Upper lobe of left lung (tissue), 4 donors: ENCODE measurements at regions not wholly inside any gene's neighbourhood (a gene's known extent, or its start where the extent isn't known, plus 50 kb on each side); places are given as distances from the start of the nearest gene placed in this dataset.

Source experiments
- POLR2A ChIP-seq, 4 donors: fragments of 450-650 bp; IDR thresholded peaks; one replicate each; pipeline ENCODE4 v1.5.1; 2016 to 2017; ENCODE audit warnings: antibody characterized with exemption in 4 of 4, mild to moderate bottlenecking in 2 of 4
- POLR2AphosphoS5 ChIP-seq, 2 donors: sonication (generic); formaldehyde crosslinking; IDR thresholded peaks; one replicate each; pipeline ENCODE4 v1.5.1; 2017; ENCODE audit warnings: antibody characterized with exemption in 2 of 2
- TF ChIP-seq, protein P1 (sequence below), 6 experiments: fragments of 450-650 bp in 4 of 6; fragments of 200-600 bp in 2 of 6; sonication (generic) in 2 of 6; IDR thresholded peaks; one replicate each; pipeline ENCODE4 v1.5.1; 2016 to 2019; ENCODE audit warnings: antibody characterized with exemption in 6 of 6

DNA sequence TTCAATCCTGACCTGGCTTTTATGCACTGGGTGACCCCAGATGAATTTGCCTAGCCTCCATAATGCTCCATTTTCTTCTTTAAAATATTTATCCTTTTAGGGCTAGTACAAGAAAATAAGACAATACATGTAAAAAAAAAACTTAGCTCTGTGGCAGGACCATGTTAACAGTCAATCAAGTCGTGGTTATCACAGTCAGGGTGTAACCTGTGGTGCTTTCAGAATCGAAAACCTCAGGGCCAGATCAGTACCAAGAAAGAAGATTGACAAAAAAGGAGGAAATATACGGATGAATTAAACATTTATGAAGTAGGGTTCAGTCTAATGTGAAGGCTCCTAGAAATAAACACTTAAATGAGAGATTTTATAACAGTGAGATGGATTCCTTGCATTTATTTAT lies 347.2 kb upstream of the MAF start:
- TF ChIP-seq POLR2A (IDR thresholded peaks at IDR 0.05) (no peak), POLR2AphosphoS5 (IDR thresholded peaks at IDR 0.05) (no peak)
- TF ChIP-seq, protein P1, sequence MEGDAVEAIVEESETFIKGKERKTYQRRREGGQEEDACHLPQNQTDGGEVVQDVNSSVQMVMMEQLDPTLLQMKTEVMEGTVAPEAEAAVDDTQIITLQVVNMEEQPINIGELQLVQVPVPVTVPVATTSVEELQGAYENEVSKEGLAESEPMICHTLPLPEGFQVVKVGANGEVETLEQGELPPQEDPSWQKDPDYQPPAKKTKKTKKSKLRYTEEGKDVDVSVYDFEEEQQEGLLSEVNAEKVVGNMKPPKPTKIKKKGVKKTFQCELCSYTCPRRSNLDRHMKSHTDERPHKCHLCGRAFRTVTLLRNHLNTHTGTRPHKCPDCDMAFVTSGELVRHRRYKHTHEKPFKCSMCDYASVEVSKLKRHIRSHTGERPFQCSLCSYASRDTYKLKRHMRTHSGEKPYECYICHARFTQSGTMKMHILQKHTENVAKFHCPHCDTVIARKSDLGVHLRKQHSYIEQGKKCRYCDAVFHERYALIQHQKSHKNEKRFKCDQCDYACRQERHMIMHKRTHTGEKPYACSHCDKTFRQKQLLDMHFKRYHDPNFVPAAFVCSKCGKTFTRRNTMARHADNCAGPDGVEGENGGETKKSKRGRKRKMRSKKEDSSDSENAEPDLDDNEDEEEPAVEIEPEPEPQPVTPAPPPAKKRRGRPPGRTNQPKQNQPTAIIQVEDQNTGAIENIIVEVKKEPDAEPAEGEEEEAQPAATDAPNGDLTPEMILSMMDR (IDR thresholded peaks at IDR 0.05), result no peak
